HUES6 (cell line): ENCODE measurements at regions not wholly inside any gene's neighbourhood (a gene's known extent, or its start where the extent isn't known, plus 50 kb on each side); places are given as distances from the start of the nearest gene placed in this dataset.

ENCODE experiments used
- H3K27ac ChIP-seq: 2 replicates; pipeline ENCODE4 v1.7.0; 2013; ENCODE audit warnings: low read depth, mild to moderate bottlenecking, low read length, inconsistent platforms
- H3K27me3 ChIP-seq: 2 replicates; pipeline ENCODE4 v1.6.1; 2013; ENCODE audit warnings: low read length; ENCODE audit not compliant: control insufficient read depth, insufficient read depth
- H3K36me3 ChIP-seq: 2 replicates; pipeline ENCODE4 v1.6.1; 2013; ENCODE audit warnings: low read length; ENCODE audit not compliant: control insufficient read depth, insufficient read depth
- H3K4me1 ChIP-seq: 2 replicates; pipeline ENCODE4 v1.6.1; 2013; ENCODE audit warnings: low read length; ENCODE audit not compliant: control insufficient read depth, insufficient read depth
- H3K4me3 ChIP-seq: 2 replicates; pipeline ENCODE4 v1.5.1; 2013; ENCODE audit warnings: low read depth, low read length
- H3K9ac ChIP-seq: one replicate; pipeline ENCODE4 v1.6.1; 2013; ENCODE audit warnings: mild to moderate bottlenecking, low read length
- H3K9me3 ChIP-seq: 2 replicates; pipeline ENCODE4 v1.6.1; 2013; ENCODE audit warnings: low read depth, low read length; ENCODE audit not compliant: control insufficient read depth, insufficient read depth

GRCh38 chr11:96763244-96763643 is 373.4 kb downstream of the JRKL start:
- Histone ChIP-seq H3K36me3 (no peaks in the 10 kb centered on the region), H3K4me3 (no peak overlapping the region), H3K9me3 (no peaks in the 10 kb centered on the region), H3K27me3 (no peaks in the 10 kb centered on the region), H3K27ac (no peak overlapping the region), H3K4me1 (no peaks in the 10 kb centered on the region), H3K9ac (no peak overlapping the region)

- Histone ChIP-seq H3K9ac (no peak overlapping the region), H3K36me3 (no peaks in the 10 kb centered on the region), H3K9me3 (no peaks in the 10 kb centered on the region), H3K27ac (no peak overlapping the region), H3K27me3 (no peaks in the 10 kb centered on the region), H3K4me3 (no peak overlapping the region; the same call in 1 of the 2 replicates), H3K4me1 (peaks cover 8% of the 10 kb centered on the region; the same call in 1 of the 2 replicates)
These were observed 388.5 kb downstream of the JRKL start for GRCh38 chr11:96778272-96778671.

GRCh38 chr11:96779030-96779429 is 389.2 kb downstream of the JRKL start:
- no peak overlapping the region for H3K4me3 ChIP-seq
- no peak overlapping the region for H3K9ac ChIP-seq
- no peaks in the 10 kb centered on the region for H3K9me3 ChIP-seq
- peaks cover 8% of the 10 kb centered on the region; the same call in 1 of the 2 replicates for H3K4me1 ChIP-seq
- H3K27me3 ChIP-seq: no peaks in the 10 kb centered on the region
- H3K27ac ChIP-seq: no peak overlapping the region
- H3K36me3 ChIP-seq: no peaks in the 10 kb centered on the region

GRCh38 chr11:96781082-96781481 is 391.3 kb downstream of the JRKL start:
- no peaks in the 10 kb centered on the region for H3K9me3 ChIP-seq
- no peak overlapping the region for H3K9ac ChIP-seq
- H3K27ac ChIP-seq: no peak overlapping the region
- H3K4me3 ChIP-seq: no peak overlapping the region
- no peaks in the 10 kb centered on the region for H3K27me3 ChIP-seq
- H3K4me1 ChIP-seq: peaks cover 8% of the 10 kb centered on the region; the same call in 1 of the 2 replicates
- no peaks in the 10 kb centered on the region for H3K36me3 ChIP-seq

GRCh38 chr11:96782632-96783031 is 392.8 kb downstream of the JRKL start:
- no peaks in the 10 kb centered on the region for H3K36me3 ChIP-seq
- H3K9ac ChIP-seq: no peak overlapping the region
- H3K4me3 ChIP-seq: no peak overlapping the region
- H3K4me1 ChIP-seq: peaks cover 8% of the 10 kb centered on the region; the same call in 1 of the 2 replicates
- H3K9me3 ChIP-seq: no peaks in the 10 kb centered on the region
- no peak overlapping the region for H3K27ac ChIP-seq
- H3K27me3 ChIP-seq: no peaks in the 10 kb centered on the region

- Histone ChIP-seq H3K9me3 (no peaks in the 10 kb centered on the region), H3K27ac (no peak overlapping the region), H3K27me3 (no peaks in the 10 kb centered on the region), H3K4me3 (no peak overlapping the region), H3K36me3 (no peaks in the 10 kb centered on the region), H3K4me1 (peaks cover 2% of the 10 kb centered on the region; the same call in 1 of the 2 replicates), H3K9ac (no peak overlapping the region)
These were observed 393.5 kb downstream of the JRKL start for GRCh38 chr11:96783311-96783710.

- Histone ChIP-seq H3K27me3 (no peaks in the 10 kb centered on the region), H3K9me3 (no peaks in the 10 kb centered on the region), H3K36me3 (no peaks in the 10 kb centered on the region), H3K4me3 (no peak overlapping the region), H3K4me1 (no peaks in the 10 kb centered on the region), H3K27ac (no peak overlapping the region), H3K9ac (no peak overlapping the region)
These were observed 395.3 kb downstream of the JRKL start for GRCh38 chr11:96785073-96785472.

- Histone ChIP-seq H3K9me3 (no peaks in the 10 kb centered on the region), H3K27me3 (no peaks in the 10 kb centered on the region), H3K9ac (no peak overlapping the region), H3K4me1 (no peaks in the 10 kb centered on the region), H3K27ac (no peak overlapping the region), H3K4me3 (no peak overlapping the region), H3K36me3 (no peaks in the 10 kb centered on the region)
These were observed 404.3 kb downstream of the JRKL start for GRCh38 chr11:96794152-96794551.

- Histone ChIP-seq H3K27ac (no peak overlapping the region), H3K4me3 (no peak overlapping the region), H3K4me1 (no peaks in the 10 kb centered on the region), H3K9ac (no peak overlapping the region), H3K27me3 (no peaks in the 10 kb centered on the region), H3K36me3 (no peaks in the 10 kb centered on the region), H3K9me3 (no peaks in the 10 kb centered on the region)
These were observed 408.6 kb downstream of the JRKL start for GRCh38 chr11:96798445-96798844.

- Histone ChIP-seq H3K27me3 (no peaks in the 10 kb centered on the region), H3K27ac (no peak overlapping the region), H3K9me3 (no peaks in the 10 kb centered on the region)
These were observed 425.4 kb downstream of the JRKL start for GRCh38 chr11:96815236-96815635.

GRCh38 chr11:96817482-96818399 is 427.9 kb downstream of the JRKL start:
- Histone ChIP-seq H3K4me1 (no peaks in the 10 kb centered on the region), H3K9ac (no peak overlapping the region), H3K4me3 (no peak overlapping the region), H3K36me3 (no peaks in the 10 kb centered on the region), H3K9me3 (no peaks in the 10 kb centered on the region), H3K27me3 (no peaks in the 10 kb centered on the region), H3K27ac (no peak overlapping the region)

More at GRCh38 chr11:96815236-96815635, 425.4 kb downstream of the JRKL start:
- H3K36me3 ChIP-seq: no peaks in the 10 kb centered on the region
- no peaks in the 10 kb centered on the region for H3K4me1 ChIP-seq
- no peak overlapping the region for H3K4me3 ChIP-seq
- H3K9ac ChIP-seq: no peak overlapping the region
